OCI-LY3 (cell line): ENCODE measurements at regions not wholly inside any gene's neighbourhood (a gene's known extent, or its start where the extent isn't known, plus 50 kb on each side); places are given as distances from the start of the nearest gene placed in this dataset.

Source experiments
- H2AFZ ChIP-seq: fragments of 200-600, 300-600 bp; shearing (Covaris generic); 2 replicates; pipeline ENCODE4 v1.6.0; 2014; ENCODE audit warnings: antibody characterized with exemption, low read depth, low read length
- H3K27ac ChIP-seq: fragments of 200-600, 300-600 bp; sonication (generic); 2 replicates; pipeline ENCODE4 v1.5.1; 2014; ENCODE audit warnings: mild to moderate bottlenecking, low read length, moderate library complexity, mixed read lengths
- H3K27me3 ChIP-seq: fragments of 200-600, 300-600 bp; sonication (generic); 2 replicates; pipeline ENCODE4 v1.6.1; 2014; ENCODE audit warnings: low read depth, low read length, mixed read lengths
- H3K36me3 ChIP-seq: fragments of 200-600, 300-600 bp; sonication (generic); replicated peaks from 2 replicates; pipeline ENCODE3; 2014; ENCODE audit warnings: low read depth, low read length, mixed read lengths
- H3K4me1 ChIP-seq: fragments of 300-600, 200-600 bp; sonication (generic); 2 replicates; pipeline ENCODE4 v1.6.1; 2014; ENCODE audit warnings: low read length, mixed read lengths
- H3K4me2 ChIP-seq: fragments of 200-600, 300-600 bp; sonication (generic); 2 replicates; pipeline ENCODE4 v1.6.1; 2014; ENCODE audit warnings: low read length, mixed read lengths
- H3K4me3 ChIP-seq: fragments of 300-600, 200-600 bp; sonication (generic); 2 replicates; pipeline ENCODE4 v1.5.1; 2014; ENCODE audit warnings: antibody characterized with exemption, mild to moderate bottlenecking, low read length, moderate library complexity
- H3K79me2 ChIP-seq: fragments of 300-600, 200-600 bp; shearing (Covaris generic); 2 replicates; pipeline ENCODE4 v1.6.1; 2014; ENCODE audit warnings: mild to moderate bottlenecking, low read length, mixed read lengths
- H3K9ac ChIP-seq: fragments of 300-600, 200-600 bp; shearing (Covaris generic); 2 replicates; pipeline ENCODE4 v1.6.0; 2014; ENCODE audit warnings: mild to moderate bottlenecking, low read length, moderate library complexity
- H3K9me3 ChIP-seq: fragments of 200-600, 300-600 bp; shearing (Covaris generic); 2 replicates; pipeline ENCODE4 v1.6.1; 2014; ENCODE audit warnings: low read length, mixed read lengths; ENCODE audit not compliant: insufficient read depth
- H4K20me1 ChIP-seq: fragments of 200-600, 300-600 bp; sonication (generic); 2 replicates; pipeline ENCODE4 v1.6.1; 2016; ENCODE audit warnings: low read length, mixed read lengths; ENCODE audit not compliant: insufficient read depth
- CTCF ChIP-seq: fragments of 200-600, 300-600 bp; sonication (generic); IDR thresholded peaks from 2 replicates; pipeline ENCODE4 v1.5.1; 2014; ENCODE audit warnings: antibody characterized with exemption, low read length, low read depth
- EZH2phosphoT487 ChIP-seq: fragments of 200-600 bp; shearing (Covaris generic); IDR thresholded peaks from 2 replicates; pipeline ENCODE4 v1.6.1; 2018; ENCODE audit warnings: antibody characterized with exemption, mixed run types, low read depth

- no peak for TF ChIP-seq EZH2phosphoT487
- no peak for TF ChIP-seq CTCF
- no peaks in the 10 kb centered on the region for H3K9me3 ChIP-seq
- H3K27ac ChIP-seq, result no peak overlapping the region
Measured at GRCh38 chr7:138304071-138304320, 156.1 kb upstream of the TRIM24 start.

GRCh38 chr7:138307633-138308032 lies 152.4 kb upstream of the TRIM24 start:
- Histone ChIP-seq H3K9me3 (no peaks in the 10 kb centered on the region), H3K4me1 (no peaks in the 10 kb centered on the region), H3K9ac (no peak overlapping the region), H3K36me3 (no peaks in the 10 kb centered on the region), H3K27me3 (no peaks in the 10 kb centered on the region), H3K4me3 (no peak overlapping the region), H2AFZ (no peak overlapping the region), H3K4me2 (no peak overlapping the region), H4K20me1 (no peaks in the 10 kb centered on the region), H3K79me2 (no peaks in the 10 kb centered on the region), H3K27ac (no peak overlapping the region)
- no peak for TF ChIP-seq CTCF
- no peak for TF ChIP-seq EZH2phosphoT487

More at GRCh38 chr7:138304071-138304320, 156.1 kb upstream of the TRIM24 start:
- no peak overlapping the region for H3K4me3 ChIP-seq
- H3K27me3 ChIP-seq, result no peaks in the 10 kb centered on the region
- H3K36me3 ChIP-seq, result no peaks in the 10 kb centered on the region
- no peak overlapping the region for H2AFZ ChIP-seq
- H3K4me2 ChIP-seq, result no peak overlapping the region
- no peaks in the 10 kb centered on the region for H4K20me1 ChIP-seq
- no peak overlapping the region for H3K9ac ChIP-seq
- no peaks in the 10 kb centered on the region for H3K79me2 ChIP-seq
- no peaks in the 10 kb centered on the region for H3K4me1 ChIP-seq

GRCh38 chr7:138308136-138308535 lies 151.9 kb upstream of the TRIM24 start:
- no peak for TF ChIP-seq EZH2phosphoT487
- TF ChIP-seq CTCF, result no peak
- H3K27me3 ChIP-seq, result no peaks in the 10 kb centered on the region

GRCh38 chr7:138309186-138309585 lies 150.9 kb upstream of the TRIM24 start:
- no peaks in the 10 kb centered on the region for H3K4me1 ChIP-seq
- no peaks in the 10 kb centered on the region for H3K27me3 ChIP-seq
- TF ChIP-seq CTCF, result no peak
- no peak for TF ChIP-seq EZH2phosphoT487
- no peak overlapping the region for H3K27ac ChIP-seq
- no peak overlapping the region for H3K4me3 ChIP-seq
- H4K20me1 ChIP-seq, result no peaks in the 10 kb centered on the region
- H3K79me2 ChIP-seq, result no peaks in the 10 kb centered on the region
- H3K36me3 ChIP-seq, result no peaks in the 10 kb centered on the region
- no peak overlapping the region for H3K4me2 ChIP-seq
- H3K9me3 ChIP-seq, result no peaks in the 10 kb centered on the region
- H3K9ac ChIP-seq, result no peak overlapping the region
- H2AFZ ChIP-seq, result no peak overlapping the region

More at GRCh38 chr7:138308136-138308535, 151.9 kb upstream of the TRIM24 start:
- Histone ChIP-seq H2AFZ (no peak overlapping the region), H3K9me3 (no peaks in the 10 kb centered on the region), H4K20me1 (no peaks in the 10 kb centered on the region), H3K27ac (no peak overlapping the region), H3K4me1 (no peaks in the 10 kb centered on the region), H3K4me2 (no peak overlapping the region), H3K9ac (no peak overlapping the region), H3K79me2 (no peaks in the 10 kb centered on the region), H3K4me3 (no peak overlapping the region), H3K36me3 (no peaks in the 10 kb centered on the region)
